Mesendoderm (in vitro differentiated cells): ENCODE measurements at regions not wholly inside any gene's neighbourhood (a gene's known extent, or its start where the extent isn't known, plus 50 kb on each side); places are given as distances from the start of the nearest gene placed in this dataset.

Experiments used
- DNase-seq: peaks from one replicate; pipeline ENCODE4 v3.0.0; 2013
- H2AK5ac ChIP-seq: 2 replicates; pipeline ENCODE4 v1.6.1; 2013; ENCODE audit warnings: low read length, inconsistent platforms
- H2BK120ac ChIP-seq: 2 replicates; pipeline ENCODE4 v1.6.1; 2013; ENCODE audit warnings: low read depth, mild to moderate bottlenecking, low read length, moderate library complexity, mixed read lengths
- H2BK15ac ChIP-seq: replicated peaks from 2 replicates; pipeline ENCODE4 v1.6.1; 2013; ENCODE audit warnings: low read depth, mild to moderate bottlenecking, moderate library complexity
- H2BK5ac ChIP-seq: 2 replicates; pipeline ENCODE4 v1.6.1; 2013; ENCODE audit warnings: low read length, inconsistent platforms
- H3K18ac ChIP-seq: 2 replicates; pipeline ENCODE4 v1.6.1; 2013; ENCODE audit warnings: mild to moderate bottlenecking, low read length, mixed read lengths
- H3K23ac ChIP-seq: one replicate; pipeline ENCODE4 v1.6.1; 2013; ENCODE audit warnings: low read length
- H3K27ac ChIP-seq: 2 replicates; pipeline ENCODE4 v1.5.1; 2013; ENCODE audit warnings: low read depth, mild to moderate bottlenecking, inconsistent platforms, low read length, moderate library complexity
- H3K27me3 ChIP-seq: 2 replicates; pipeline ENCODE4 v1.6.1; 2013; ENCODE audit warnings: low read length, control low read depth, mild to moderate bottlenecking, inconsistent platforms; ENCODE audit not compliant: insufficient read depth, poor library complexity
- H3K36me3 ChIP-seq: 2 replicates; pipeline ENCODE4 v1.6.1; 2013; ENCODE audit warnings: low read length, inconsistent platforms; ENCODE audit not compliant: control insufficient read depth, insufficient read depth
- H3K4ac ChIP-seq: one replicate; pipeline ENCODE4 v1.6.1; 2013; ENCODE audit warnings: low read depth, mild to moderate bottlenecking, low read length, moderate library complexity
- H3K4me1 ChIP-seq: 2 replicates; pipeline ENCODE4 v1.6.1; 2013; ENCODE audit warnings: low read depth, low read length, inconsistent platforms; ENCODE audit not compliant: control insufficient read depth
- H3K4me2 ChIP-seq: 2 replicates; pipeline ENCODE4 v1.6.1; 2013; ENCODE audit warnings: low read length
- H3K4me3 ChIP-seq: 2 replicates; pipeline ENCODE4 v1.5.1; 2013; ENCODE audit warnings: mild to moderate bottlenecking, low read length
- H3K56ac ChIP-seq: one replicate; pipeline ENCODE4 v1.6.1; 2013; ENCODE audit warnings: low read length
- H3K79me1 ChIP-seq: 2 replicates; pipeline ENCODE4 v1.6.1; 2013; ENCODE audit warnings: low read length, inconsistent platforms
- H3K79me2 ChIP-seq: 2 replicates; pipeline ENCODE4 v1.6.1; 2013; ENCODE audit warnings: mild to moderate bottlenecking, low read length; ENCODE audit not compliant: control insufficient read depth, insufficient read depth
- H3K9ac ChIP-seq: 2 replicates; pipeline ENCODE4 v1.6.1; 2013; ENCODE audit warnings: low read length, inconsistent platforms
- H4K5ac ChIP-seq: one replicate; pipeline ENCODE4 v1.6.1; 2013; ENCODE audit warnings: low read length
- H4K8ac ChIP-seq: one replicate; pipeline ENCODE4 v1.6.1; 2013; ENCODE audit warnings: low read depth, mild to moderate bottlenecking, control low read depth, low read length, moderate library complexity
- WGBS: extraction: QIAGEN DNeasy Blood & Tissue Kit; methylation state at CpG from one replicate; pipeline ENCODE4 v1.1.7; 2013; ENCODE audit warnings: low lambda C conversion rate, missing lambda C conversion rate; ENCODE audit not compliant: insufficient coverage; ENCODE audit errors: extremely low coverage; 5-methylcytosine and 5-hydroxymethylcytosine counted together

DNA sequence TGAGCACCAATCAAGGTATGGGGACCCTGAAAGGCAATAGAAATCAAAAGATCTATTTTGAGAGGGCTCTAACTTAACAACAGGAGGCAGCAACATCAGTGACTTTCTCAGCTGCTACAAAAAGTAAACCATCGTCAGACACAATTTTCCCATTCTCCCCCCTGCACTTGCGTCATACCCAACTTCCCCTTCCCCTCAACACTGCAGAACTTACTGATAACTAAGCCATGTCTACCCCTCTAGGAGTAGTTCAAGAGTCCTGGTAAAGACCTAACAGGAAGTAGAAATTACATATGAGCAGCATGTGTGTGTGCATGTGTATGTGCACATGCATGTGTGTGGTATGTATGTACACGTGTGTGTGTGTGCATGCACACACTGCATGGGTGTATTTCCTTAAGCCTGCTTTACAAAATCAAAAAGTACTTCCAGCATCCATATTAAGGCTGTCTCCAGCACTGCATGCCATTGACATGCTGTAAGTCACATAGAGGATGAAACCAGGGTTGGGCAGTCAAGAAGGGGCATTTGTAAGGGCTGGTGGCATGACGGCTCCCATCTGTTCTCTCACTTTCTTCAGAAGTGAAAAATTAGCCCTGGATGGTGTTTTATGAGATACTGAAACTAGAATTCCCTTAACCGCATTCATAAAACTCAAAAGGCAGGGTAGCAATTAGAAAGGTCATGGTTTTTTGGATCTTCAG, 460.1 kb upstream of the RUNX1 start:
- Histone ChIP-seq H2BK15ac (no peak overlapping the region), H3K18ac (no peak overlapping the region), H3K79me1 (no peaks in the 10 kb centered on the region), H3K9ac (no peak overlapping the region), H3K79me2 (no peaks in the 10 kb centered on the region), H4K5ac (no peak overlapping the region), H2AK5ac (no peak overlapping the region), H2BK120ac (no peak overlapping the region), H3K4me3 (no peak overlapping the region), H3K4me2 (no peak overlapping the region), H3K36me3 (no peaks in the 10 kb centered on the region), H3K23ac (no peak overlapping the region), H3K4me1 (peaks cover 18% of the 10 kb centered on the region), H3K56ac (peak overlapping the region; percentile 44), H4K8ac (no peak overlapping the region), H2BK5ac (no peak overlapping the region), H3K27ac (no peak overlapping the region), H3K4ac (no peak overlapping the region), H3K27me3 (no peaks in the 10 kb centered on the region)
- no CpG with 5 or more reads among the region's 5 CpGs for WGBS
- DNase-seq: no peak

DNA sequence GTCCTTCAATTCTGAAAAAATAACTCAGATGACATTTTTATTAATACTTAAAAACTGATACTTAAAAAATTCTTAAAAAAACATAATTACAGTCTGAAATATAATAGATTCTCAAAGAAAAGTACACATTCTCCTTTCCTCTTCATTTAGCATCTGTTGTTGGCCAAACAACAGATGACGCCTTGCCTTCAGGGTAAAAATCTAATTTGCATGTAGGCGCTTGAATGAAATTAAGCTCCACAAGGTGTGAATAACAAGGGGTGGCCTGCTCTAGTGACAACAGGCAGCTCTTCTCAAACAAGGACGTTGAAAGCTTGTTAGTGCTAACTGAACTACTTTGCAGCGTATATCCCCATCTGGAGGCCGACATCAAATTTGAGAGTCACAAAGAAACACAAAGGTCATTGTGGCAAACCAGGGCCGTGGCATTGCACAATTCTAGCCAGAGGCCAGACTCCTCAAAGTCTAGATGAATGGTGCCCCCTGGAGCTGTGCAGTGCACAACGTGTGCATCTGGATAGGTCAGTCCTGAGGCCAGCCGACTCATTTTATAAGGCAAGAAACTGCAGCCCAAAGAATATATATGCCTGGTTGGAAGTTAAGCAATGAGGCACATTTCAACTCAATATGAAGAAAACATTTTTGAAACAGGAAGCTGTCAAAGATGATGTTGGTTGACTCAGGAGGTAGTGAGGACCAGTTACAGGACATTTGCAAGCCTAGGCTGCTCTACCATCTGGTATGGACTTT, 459.2 kb upstream of the RUNX1 start:
- Histone ChIP-seq H2BK5ac (peak overlapping the region; percentile 61), H3K36me3 (no peaks in the 10 kb centered on the region), H3K4me3 (no peak overlapping the region), H2BK120ac (no peak overlapping the region), H3K4me1 (peaks cover 21% of the 10 kb centered on the region), H3K18ac (no peak overlapping the region), H3K27me3 (no peaks in the 10 kb centered on the region), H3K56ac (peak overlapping the region; percentile 44), H3K79me1 (no peaks in the 10 kb centered on the region), H4K5ac (no peak overlapping the region), H3K27ac (no peak overlapping the region), H2AK5ac (no peak overlapping the region), H3K9ac (peak overlapping the region; percentile 20), H3K79me2 (no peaks in the 10 kb centered on the region), H3K4ac (no peak overlapping the region), H3K23ac (no peak overlapping the region), H4K8ac (no peak overlapping the region), H2BK15ac (no peak overlapping the region), H3K4me2 (no peak overlapping the region)
- no CpG with 5 or more reads among the region's 8 CpGs for WGBS
- DNase-seq: peak; percentile 94

- no CpG with 5 or more reads among the region's 4 CpGs for WGBS
- H4K8ac ChIP-seq: no peak overlapping the region
- H3K9ac ChIP-seq: no peak overlapping the region
- peaks cover 21% of the 10 kb centered on the region for H3K4me1 ChIP-seq
- no peak for DNase-seq
- no peak overlapping the region for H2AK5ac ChIP-seq
- no peak overlapping the region for H3K4ac ChIP-seq
- H3K27me3 ChIP-seq: no peaks in the 10 kb centered on the region
- H3K79me2 ChIP-seq: no peaks in the 10 kb centered on the region
- no peak overlapping the region for H3K4me3 ChIP-seq
- H3K27ac ChIP-seq: no peak overlapping the region
- H3K36me3 ChIP-seq: no peaks in the 10 kb centered on the region
- H2BK120ac ChIP-seq: no peak overlapping the region
- no peak overlapping the region for H3K23ac ChIP-seq
- H2BK15ac ChIP-seq: no peak overlapping the region
- H3K18ac ChIP-seq: no peak overlapping the region
- no peak overlapping the region for H3K4me2 ChIP-seq
- H3K56ac ChIP-seq: peak overlapping the region; percentile 39
- no peaks in the 10 kb centered on the region for H3K79me1 ChIP-seq
- H4K5ac ChIP-seq: no peak overlapping the region
- no peak overlapping the region for H2BK5ac ChIP-seq
These were observed 458.2 kb upstream of the RUNX1 start for GRCh38 chr21:35507181-35507759.

DNA sequence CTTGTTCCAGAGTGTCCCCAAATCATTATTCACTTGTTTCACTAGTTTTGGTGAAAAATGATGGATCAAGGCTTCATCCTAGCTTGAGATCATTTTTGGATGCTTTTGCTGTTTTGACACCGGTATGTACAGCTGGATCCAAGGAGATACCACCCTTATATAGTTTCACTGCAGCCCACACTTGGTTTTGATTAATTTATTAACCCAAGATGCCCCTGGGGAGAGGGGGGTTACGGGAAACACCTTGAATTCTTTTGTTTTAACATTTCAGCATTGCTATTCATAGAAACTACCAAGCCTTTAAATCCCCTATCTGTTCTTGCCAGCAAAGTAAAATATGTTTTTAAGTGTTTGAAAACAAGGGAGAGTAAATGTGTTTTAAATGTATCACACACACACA, 457.7 kb upstream of the RUNX1 start:
- Histone ChIP-seq H3K27ac (no peak overlapping the region), H3K4me2 (no peak overlapping the region), H3K9ac (no peak overlapping the region), H3K79me1 (no peaks in the 10 kb centered on the region), H3K4me1 (peaks cover 21% of the 10 kb centered on the region), H4K5ac (no peak overlapping the region), H3K56ac (peak overlapping the region; percentile 39), H3K18ac (peak overlapping the region; percentile 71), H2AK5ac (no peak overlapping the region), H3K79me2 (no peaks in the 10 kb centered on the region), H3K4ac (no peak overlapping the region), H3K27me3 (no peaks in the 10 kb centered on the region), H3K23ac (no peak overlapping the region), H4K8ac (no peak overlapping the region), H2BK15ac (no peak overlapping the region), H2BK120ac (no peak overlapping the region), H2BK5ac (peak overlapping the region; percentile 9), H3K36me3 (no peaks in the 10 kb centered on the region), H3K4me3 (no peak overlapping the region)
- no peak for DNase-seq
- no CpG with 5 or more reads among the region's 2 CpGs for WGBS

GRCh38 chr21:35506352-35506751, 457.2 kb upstream of the RUNX1 start:
- H3K9ac ChIP-seq: no peak overlapping the region
- H3K23ac ChIP-seq: no peak overlapping the region
- no peak overlapping the region for H2BK5ac ChIP-seq
- DNase-seq: no peak
- no peak overlapping the region for H3K4me3 ChIP-seq
- H3K4me1 ChIP-seq: peaks cover 21% of the 10 kb centered on the region
- no peak overlapping the region for H2BK15ac ChIP-seq
- H2BK120ac ChIP-seq: no peak overlapping the region
- H3K79me1 ChIP-seq: no peaks in the 10 kb centered on the region
- H3K56ac ChIP-seq: no peak overlapping the region
- no peak overlapping the region for H2AK5ac ChIP-seq
- no CpG with 5 or more reads among the region's 3 CpGs for WGBS
- H3K79me2 ChIP-seq: no peaks in the 10 kb centered on the region
- H4K8ac ChIP-seq: no peak overlapping the region
- no peaks in the 10 kb centered on the region for H3K27me3 ChIP-seq
- H3K27ac ChIP-seq: no peak overlapping the region
- no peaks in the 10 kb centered on the region for H3K36me3 ChIP-seq
- H3K4ac ChIP-seq: no peak overlapping the region
- no peak overlapping the region for H3K4me2 ChIP-seq
- no peak overlapping the region for H4K5ac ChIP-seq
- peak overlapping the region; percentile 71 for H3K18ac ChIP-seq
